Eye (tissue), 1 donor: ENCODE measurements at regions not wholly inside any gene's neighbourhood (a gene's known extent, or its start where the extent isn't known, plus 50 kb on each side); places are given as distances from the start of the nearest gene placed in this dataset.

ENCODE experiments used
- DNase-seq: peaks from one replicate; pipeline ENCODE4 v3.0.0-alpha.2; 2015

DNA sequence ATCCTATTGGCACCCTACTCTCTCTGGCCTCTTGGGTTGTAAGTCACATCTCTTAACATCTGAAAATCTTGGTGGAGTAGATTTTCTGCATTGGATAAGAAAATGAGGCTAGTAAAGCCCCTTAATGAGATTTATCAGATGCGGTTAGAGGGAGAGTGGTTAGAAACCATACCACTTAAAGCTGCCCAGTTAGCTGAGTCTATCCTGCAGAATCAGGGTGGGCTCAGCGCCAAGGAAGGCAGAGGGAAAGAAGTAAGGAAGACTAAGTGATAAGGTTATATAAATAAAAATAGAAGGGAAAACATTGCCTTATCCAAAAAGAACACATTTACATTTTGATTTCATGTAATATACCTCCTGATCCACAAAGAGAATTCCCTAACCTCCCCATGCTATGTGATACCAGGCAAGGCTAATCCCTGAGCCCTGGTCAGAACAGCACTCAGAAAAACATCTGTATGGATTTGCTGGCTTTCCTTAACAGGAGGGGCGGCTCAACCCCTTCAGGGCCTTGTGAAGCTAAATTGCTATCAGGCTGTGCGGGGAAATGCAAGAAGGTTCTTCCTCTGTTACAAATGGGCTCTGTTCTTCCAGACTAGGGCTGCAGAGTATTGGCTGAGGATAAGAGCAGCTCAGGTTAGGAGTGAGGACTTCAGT is 101.7 kb downstream of the SNX19 start:
- DNase-seq, result peak; percentile 40

DNA sequence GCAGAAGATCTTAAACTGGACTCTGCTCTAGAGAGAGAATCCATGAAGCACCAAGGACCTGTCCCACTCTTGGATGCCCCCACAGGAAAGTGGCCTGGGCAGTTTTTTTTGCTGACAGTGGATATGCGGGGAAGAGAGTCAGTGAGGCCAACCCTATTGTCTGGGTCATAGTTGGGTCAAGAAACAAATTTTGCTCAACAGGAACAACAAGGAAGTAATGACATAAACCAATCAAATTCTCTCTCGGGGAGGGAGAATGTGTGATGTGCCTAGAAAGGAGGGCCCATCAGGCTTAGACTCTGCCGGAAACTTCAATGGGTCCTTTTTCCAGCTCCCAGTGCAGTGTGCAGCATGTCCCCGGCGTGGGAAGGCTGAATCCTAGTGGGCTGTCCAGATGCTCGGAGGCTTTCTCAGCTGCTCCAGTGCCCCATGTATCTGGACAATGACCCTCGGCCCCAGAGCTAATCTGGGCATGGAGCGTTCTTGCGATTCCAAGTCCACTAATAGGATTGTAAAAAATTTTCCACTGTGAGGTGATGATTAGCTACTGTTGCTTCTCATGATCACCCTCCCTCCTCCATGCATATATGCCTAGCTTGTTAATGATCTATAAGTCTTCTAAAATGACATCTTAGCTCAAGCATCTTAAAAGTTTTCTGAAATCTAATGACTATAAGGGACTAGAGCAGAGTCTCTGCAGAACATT is 101.0 kb downstream of the SNX19 start:
- DNase-seq, result no peak

DNA sequence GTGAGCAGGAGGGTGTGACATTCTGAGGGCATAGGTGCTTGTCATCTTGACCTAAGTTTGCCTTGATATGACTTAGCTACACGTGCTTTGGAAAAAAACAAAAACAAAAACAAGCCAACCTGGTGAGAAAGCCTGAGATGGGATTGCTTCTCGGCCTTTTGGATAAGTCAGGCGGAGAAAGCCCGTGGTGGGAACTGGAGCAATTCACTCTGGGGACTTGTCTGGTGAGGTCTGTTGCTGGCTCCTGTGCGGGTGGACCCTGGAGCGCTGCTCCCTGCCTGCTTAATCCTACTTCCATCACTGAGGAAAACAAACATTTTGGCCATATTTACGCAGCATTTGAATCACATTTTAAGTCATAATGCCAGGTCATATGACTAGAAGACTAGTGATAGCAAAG is 100.3 kb downstream of the SNX19 start:
- DNase-seq, result no peak

DNA sequence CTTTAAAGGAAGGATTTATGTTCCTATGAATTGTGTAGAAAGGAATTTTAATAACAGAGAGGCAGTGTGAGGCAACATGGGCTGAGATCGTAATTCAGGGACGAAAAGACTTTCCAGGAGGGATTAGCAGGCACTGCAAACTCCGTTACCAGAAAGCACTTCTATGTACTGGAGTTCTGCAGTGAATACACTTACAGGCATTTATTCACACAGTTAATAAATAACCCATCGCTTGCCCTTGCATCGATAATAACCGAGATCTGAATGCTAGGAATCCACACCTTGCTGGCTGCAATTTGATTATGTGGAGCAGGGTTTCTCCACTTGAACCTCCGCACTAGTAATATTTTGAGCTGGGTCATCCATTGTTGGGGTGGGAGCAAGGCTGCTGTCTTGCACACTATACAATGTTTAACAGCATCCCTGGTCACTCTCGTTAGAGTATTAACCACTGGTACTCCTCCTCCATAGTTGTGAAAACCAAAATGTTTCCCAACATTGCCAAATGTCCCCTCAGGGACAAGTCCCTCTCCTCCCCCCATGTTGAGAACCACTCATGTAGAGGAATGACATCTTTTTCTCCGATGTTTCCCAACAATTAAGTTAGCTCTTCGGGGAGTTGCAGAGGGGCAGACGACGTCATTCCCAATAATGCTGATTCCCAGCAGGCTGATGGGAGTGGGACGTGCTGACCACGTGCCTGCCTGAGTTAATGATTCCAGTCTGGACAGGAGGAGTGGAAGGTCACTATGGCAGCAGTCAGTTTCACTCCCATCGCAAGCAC is 99.5 kb downstream of the SNX19 start:
- no peak for DNase-seq

DNA sequence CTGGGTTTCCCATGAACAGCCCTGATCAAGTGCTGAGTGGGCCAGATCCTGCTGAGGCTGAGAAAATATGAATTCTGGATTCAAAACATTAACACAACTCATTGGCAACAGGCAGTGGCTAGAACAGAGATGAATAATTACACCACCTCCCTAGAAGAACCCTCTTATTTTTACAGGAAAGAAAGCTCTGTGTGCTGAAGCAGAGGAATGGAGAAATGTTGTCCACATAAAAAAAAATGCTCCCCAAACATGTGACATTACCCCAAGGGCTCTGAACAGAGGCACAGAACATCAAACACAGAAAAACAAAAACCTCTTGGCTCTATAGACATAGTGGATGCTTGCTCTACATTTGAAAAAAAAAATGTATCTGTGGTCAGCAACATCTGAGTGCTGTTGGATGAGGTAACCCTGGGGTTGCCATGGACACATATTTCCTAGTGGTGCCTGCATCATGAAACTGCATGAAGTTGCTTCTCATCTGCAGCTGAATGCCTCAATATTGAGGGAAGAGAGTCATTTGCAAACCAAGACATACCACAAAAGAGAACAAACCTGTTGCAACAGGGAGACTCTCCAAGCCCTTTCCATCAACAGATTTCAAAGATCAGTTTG is 98.8 kb downstream of the SNX19 start:
- DNase-seq, result peak; percentile 33

DNA sequence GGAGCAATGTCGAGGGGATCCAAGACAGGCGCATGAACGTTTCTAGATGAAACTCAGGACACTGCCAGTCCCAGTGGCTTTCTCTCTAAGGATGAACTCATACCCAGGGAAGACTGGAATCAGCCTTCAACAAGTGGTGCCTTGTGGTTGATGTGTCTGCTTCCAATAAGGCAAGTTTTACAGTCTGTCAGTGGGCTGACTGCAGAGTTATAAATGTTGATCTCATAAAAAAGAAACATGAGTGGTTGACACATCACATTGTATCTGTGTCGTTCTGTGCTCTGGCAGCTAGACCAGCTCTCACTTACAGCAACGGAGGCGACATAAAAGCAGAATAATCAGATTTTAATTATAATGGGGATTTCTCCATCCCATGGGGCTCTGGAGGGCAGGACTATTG is 96.7 kb downstream of the SNX19 start:
- DNase-seq, result no peak
